Duodenal mucosa (tissue), 2 donors: ENCODE measurements at regions not wholly inside any gene's neighbourhood (a gene's known extent, or its start where the extent isn't known, plus 50 kb on each side); places are given as distances from the start of the nearest gene placed in this dataset.

Experiments
- H3K27ac ChIP-seq: one replicate; pipeline ENCODE4 v1.7.0; 2013; ENCODE audit warnings: low read depth, low read length
- H3K27me3 ChIP-seq, 2 donors: one replicate each; pipeline ENCODE4 v1.7.0; 2013; ENCODE audit warnings: low read length in 2 of 2, control low read depth in 1 of 2; ENCODE audit not compliant: insufficient read depth in 2 of 2, control insufficient read depth in 1 of 2
- H3K36me3 ChIP-seq, 2 donors: one replicate each; pipeline ENCODE4 v1.7.0; 2013; ENCODE audit warnings: low read length in 2 of 2, control low read depth in 1 of 2; ENCODE audit not compliant: insufficient read depth in 2 of 2, control insufficient read depth in 1 of 2
- H3K4me1 ChIP-seq, 2 donors: one replicate each; pipeline ENCODE4 v1.7.0; 2013; ENCODE audit warnings: low read length in 2 of 2, control low read depth in 1 of 2; ENCODE audit not compliant: insufficient read depth in 2 of 2, control insufficient read depth in 1 of 2
- H3K4me3 ChIP-seq, 2 donors: one replicate each; pipeline ENCODE4 v1.7.0; 2013; ENCODE audit warnings: low read length in 2 of 2, low read depth in 1 of 2
- H3K9ac ChIP-seq, 2 donors: one replicate each; pipeline ENCODE4 v1.7.0; 2013; ENCODE audit warnings: low read length in 2 of 2, low read depth in 1 of 2
- H3K9me3 ChIP-seq, 2 donors: one replicate each; pipeline ENCODE4 v1.7.0; 2013; ENCODE audit warnings: low read length in 2 of 2, control low read depth in 1 of 2; ENCODE audit not compliant: control insufficient read depth in 1 of 2

DNA sequence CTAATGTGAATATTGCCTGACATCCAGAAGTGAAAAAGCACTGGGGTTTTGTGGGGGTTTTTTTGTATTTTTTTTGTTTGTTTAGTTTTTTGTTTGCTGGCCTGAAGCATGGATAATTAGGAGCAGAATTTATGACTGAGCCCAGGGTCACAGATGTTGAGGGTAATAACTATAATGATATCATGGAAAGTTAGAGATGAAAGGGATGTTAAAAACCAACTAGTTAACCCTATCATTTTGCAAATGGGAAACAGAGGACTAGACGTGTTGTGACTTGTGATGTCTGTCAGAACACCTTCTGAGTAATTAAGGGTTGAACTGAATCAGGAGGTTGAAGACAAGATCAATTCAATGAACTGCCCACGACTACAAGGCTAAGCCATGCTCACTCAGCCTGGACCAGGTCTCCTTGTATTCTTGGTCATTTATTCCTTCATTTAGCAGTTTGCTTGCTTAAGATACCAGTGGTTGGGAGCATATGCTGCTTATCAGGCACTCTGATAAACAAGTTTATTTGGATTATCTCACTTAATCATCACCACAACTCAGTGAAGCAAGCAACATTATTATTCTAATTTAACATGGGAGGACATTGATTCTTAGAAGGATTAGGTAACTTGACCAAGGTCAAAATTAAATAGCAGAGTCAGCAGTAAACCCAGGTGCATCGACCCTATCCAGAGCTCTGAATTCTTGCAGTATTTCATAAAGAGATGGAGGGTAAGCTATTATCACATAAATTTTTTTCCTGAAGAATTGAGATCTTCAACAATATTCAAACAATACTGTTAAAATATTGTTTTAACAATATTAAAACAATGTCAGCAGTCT lies 75.7 kb upstream of the PIK3R1 start:
- Histone ChIP-seq H3K27ac (no peak overlapping the region), H3K4me1 (peaks cover 4 to 7% of the 10 kb centered on the region in 2 donors)

DNA sequence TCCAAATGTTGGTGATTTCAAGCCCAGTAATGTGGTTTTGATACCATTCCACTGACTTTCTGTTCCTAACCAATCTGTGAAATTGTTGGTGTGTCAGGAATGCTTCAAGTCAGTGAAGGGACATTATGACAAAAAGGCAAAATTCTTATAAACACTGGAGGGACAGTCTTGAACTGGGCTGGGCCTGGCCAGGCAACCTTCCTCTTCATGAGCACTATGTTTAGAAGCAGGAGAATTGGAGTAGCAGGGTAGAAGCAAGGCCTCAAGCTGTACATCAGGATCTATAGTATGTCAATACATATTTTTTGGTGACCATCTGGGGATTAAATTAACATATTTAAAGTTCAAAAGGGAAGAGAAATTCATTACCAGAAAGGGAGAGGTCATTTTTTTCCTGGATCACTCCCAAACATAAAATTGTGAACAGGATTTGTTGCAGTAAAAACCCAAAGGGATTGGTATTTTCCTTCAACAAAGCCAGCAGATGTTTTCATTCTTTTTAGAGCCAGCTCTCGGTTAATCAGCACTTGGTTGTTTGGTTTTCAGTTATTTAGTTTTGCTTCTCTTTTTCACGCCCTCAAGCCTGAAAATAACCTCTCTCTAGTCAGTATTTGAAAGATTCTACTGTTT lies 77.9 kb upstream of the PIK3R1 start:
- H3K4me1 ChIP-seq: peaks cover 14 to 15% of the 10 kb centered on the region in 2 donors
- no peak overlapping the region for H3K9ac ChIP-seq
- H3K36me3 ChIP-seq: no peaks in the 10 kb centered on the region
- no peak overlapping the region for H3K4me3 ChIP-seq
- H3K27me3 ChIP-seq: no peaks in the 10 kb centered on the region
- no peaks in the 10 kb centered on the region for H3K9me3 ChIP-seq
- H3K27ac ChIP-seq: no peak overlapping the region

More for the DNA sequence above, 75.7 kb upstream of the PIK3R1 start:
- H3K9ac ChIP-seq: no peak overlapping the region
- no peak overlapping the region for H3K4me3 ChIP-seq
- no peaks in the 10 kb centered on the region for H3K9me3 ChIP-seq
- H3K27me3 ChIP-seq: no peaks in the 10 kb centered on the region
- H3K36me3 ChIP-seq: no peaks in the 10 kb centered on the region

DNA sequence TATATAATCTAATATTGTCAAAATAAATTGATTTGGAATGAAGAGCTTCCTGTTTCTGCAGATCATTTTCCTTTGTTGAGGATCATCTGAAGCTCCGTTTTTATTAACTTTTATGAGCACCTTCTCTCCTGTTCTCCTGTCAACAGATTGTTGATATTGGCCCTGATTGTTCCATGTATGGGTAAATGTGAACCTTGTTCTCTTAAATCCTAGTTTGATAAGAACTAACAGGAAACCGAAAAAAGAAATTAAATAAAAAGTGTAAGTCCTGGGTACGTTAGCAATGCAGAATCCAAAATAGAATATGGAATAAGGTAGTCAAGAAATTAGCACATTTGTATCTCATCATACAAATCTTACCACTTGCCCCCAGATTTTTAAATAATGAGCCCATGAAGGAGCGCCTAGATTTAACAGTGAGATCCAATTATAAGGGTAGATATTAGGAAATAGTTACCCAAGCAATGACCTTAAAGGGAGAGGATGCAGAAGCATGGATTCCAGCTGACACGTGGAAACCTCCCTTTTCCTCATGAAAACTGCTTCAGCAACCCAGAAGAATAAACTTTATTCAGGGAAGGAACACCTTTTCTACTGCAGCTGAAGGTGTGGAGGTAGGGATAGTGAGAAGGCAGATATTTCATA lies 80.8 kb upstream of the PIK3R1 start:
- no peak overlapping the region for H3K4me3 ChIP-seq
- no peaks in the 10 kb centered on the region for H3K27me3 ChIP-seq
- H3K9ac ChIP-seq: no peak overlapping the region
- H3K36me3 ChIP-seq: no peaks in the 10 kb centered on the region
- peaks cover 7 to 14% of the 10 kb centered on the region in 2 donors for H3K4me1 ChIP-seq
- no peak overlapping the region for H3K27ac ChIP-seq
- H3K9me3 ChIP-seq: no peaks in the 10 kb centered on the region

- Histone ChIP-seq H3K36me3 (no peaks in the 10 kb centered on the region), H3K4me3 (no peak overlapping the region), H3K4me1 (peaks cover 7 to 14% of the 10 kb centered on the region in 2 donors), H3K27ac (no peak overlapping the region), H3K9me3 (no peaks in the 10 kb centered on the region), H3K27me3 (no peaks in the 10 kb centered on the region), H3K9ac (no peak overlapping the region)
Observed at GRCh38 chr5:68134033-68134668, 81.4 kb upstream of the PIK3R1 start.

- no peaks in the 10 kb centered on the region for H3K9me3 ChIP-seq
- no peak overlapping the region for H3K27ac ChIP-seq
- H3K4me1 ChIP-seq: peaks cover 7 to 14% of the 10 kb centered on the region in 2 donors
- H3K27me3 ChIP-seq: no peaks in the 10 kb centered on the region
- no peaks in the 10 kb centered on the region for H3K36me3 ChIP-seq
- no peak overlapping the region for H3K9ac ChIP-seq
- H3K4me3 ChIP-seq: no peak overlapping the region
Observed at GRCh38 chr5:68130253-68130652, 85.3 kb upstream of the PIK3R1 start.

DNA sequence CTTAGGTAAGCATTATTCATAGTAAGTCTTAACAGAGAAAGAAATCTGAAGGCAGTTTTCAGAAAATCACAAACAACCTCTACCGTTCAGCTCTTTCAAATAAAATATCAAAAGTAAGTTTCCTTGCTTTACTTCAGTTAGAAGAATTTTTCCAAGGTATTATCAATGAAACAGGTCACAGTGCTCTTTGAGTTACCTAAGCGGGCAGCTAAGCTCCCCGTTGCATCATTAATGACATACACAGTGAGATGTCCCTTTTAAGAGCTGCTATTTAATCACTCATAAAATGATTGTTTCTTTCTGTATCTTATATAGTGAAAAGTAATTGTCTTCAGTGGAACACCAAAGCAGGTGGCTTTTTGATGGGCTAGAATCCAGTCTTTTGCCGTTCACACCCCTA lies 86.2 kb upstream of the PIK3R1 start:
- Histone ChIP-seq H3K27ac (no peak overlapping the region), H3K4me1 (peaks cover 5 to 7% of the 10 kb centered on the region in 2 donors), H3K9me3 (no peaks in the 10 kb centered on the region), H3K9ac (no peak overlapping the region), H3K4me3 (no peak overlapping the region), H3K27me3 (no peaks in the 10 kb centered on the region), H3K36me3 (no peaks in the 10 kb centered on the region)

- H3K27ac ChIP-seq: no peak overlapping the region
- no peaks in the 10 kb centered on the region for H3K9me3 ChIP-seq
- peaks cover 8 to 9% of the 10 kb centered on the region in 2 donors for H3K4me1 ChIP-seq
- H3K9ac ChIP-seq: no peak overlapping the region
- H3K36me3 ChIP-seq: no peaks in the 10 kb centered on the region
- H3K27me3 ChIP-seq: no peaks in the 10 kb centered on the region
- no peak overlapping the region for H3K4me3 ChIP-seq
Observed at GRCh38 chr5:68126886-68127285, 88.7 kb upstream of the PIK3R1 start.

- Histone ChIP-seq H3K27me3 (no peaks in the 10 kb centered on the region), H3K36me3 (no peaks in the 10 kb centered on the region), H3K9me3 (no peaks in the 10 kb centered on the region), H3K9ac (no peak overlapping the region), H3K4me1 (peaks cover 8 to 11% of the 10 kb centered on the region in 2 donors), H3K4me3 (no peak overlapping the region), H3K27ac (no peak overlapping the region)
Observed at GRCh38 chr5:68122439-68123328, 92.9 kb upstream of the PIK3R1 start.

DNA sequence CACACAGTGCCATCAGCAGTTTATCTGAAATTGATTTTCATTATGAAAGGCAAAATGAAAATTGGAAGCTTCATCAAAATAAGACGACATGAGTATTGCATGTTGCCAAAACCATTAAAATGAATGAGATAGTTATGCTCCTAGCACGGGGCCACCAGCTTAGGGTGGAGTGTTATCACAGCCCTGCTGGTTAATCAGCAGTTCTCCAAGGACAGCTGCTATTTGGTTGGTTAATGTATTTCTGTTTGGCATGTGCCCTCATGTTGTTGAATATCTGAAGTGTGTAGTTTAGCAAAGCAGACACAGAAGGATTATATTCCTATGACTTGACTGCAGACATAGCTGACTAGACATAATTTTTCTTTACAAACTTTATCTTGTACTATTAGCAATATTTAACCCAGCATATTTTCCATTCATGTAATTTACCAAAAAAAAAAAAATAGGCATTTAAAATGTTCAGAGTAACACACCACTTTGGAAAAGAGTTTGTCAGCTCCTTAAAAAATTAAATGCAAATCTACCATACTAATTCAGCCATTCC lies 98.6 kb upstream of the PIK3R1 start:
- H3K9me3 ChIP-seq: no peaks in the 10 kb centered on the region
- H3K27me3 ChIP-seq: no peaks in the 10 kb centered on the region
- no peak overlapping the region for H3K4me3 ChIP-seq
- no peak overlapping the region for H3K27ac ChIP-seq
- H3K9ac ChIP-seq: no peak overlapping the region
- H3K4me1 ChIP-seq: peaks cover 3 to 9% of the 10 kb centered on the region in 2 donors
- H3K36me3 ChIP-seq: no peaks in the 10 kb centered on the region
